ENCODE measurements at regions not wholly inside any gene's neighbourhood (a gene's known extent, or its start where the extent isn't known, plus 50 kb on each side); places are given as distances from the start of the nearest gene placed in this dataset.
"Not testable (repeated sequence)": the region's sequence is repeated elsewhere in the genome, so short reads cannot be mapped to it uniquely, and the experiment has no call there.

DNA sequence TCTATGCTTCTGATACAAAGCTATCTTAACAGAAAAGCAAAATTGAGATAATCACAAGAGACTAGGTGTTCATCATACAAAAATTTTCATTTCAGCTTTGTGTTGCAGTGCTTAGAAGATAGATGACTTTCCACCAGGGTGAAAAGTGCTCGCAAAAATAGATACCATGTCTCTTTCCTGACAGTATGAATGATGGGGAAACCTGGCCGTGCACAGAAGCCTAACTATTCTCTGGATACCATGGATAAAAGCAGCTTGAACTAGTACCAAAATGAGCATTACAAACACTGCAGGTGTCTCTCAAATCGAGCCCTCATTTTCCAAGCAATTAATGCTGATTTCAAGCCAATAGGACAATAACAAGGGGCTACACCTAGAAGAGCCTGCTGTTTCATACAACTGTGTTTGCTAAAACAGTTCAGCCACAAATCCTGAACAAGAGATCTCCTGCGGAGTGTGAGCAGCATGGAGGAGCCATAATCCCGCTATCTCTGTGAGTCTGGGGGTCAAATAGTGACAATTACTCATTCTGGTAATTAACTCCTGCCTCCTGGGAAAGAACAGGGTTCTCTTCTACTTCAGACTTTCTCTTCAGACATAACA is 507.6 kb downstream of the PID1 start:
- Histone ChIP-seq H4K91ac (ENCODE audit: low read depth, low read length) (no peak overlapping the region), H3K18ac (ENCODE audit: low read length) (no peak overlapping the region), H2BK5ac (ENCODE audit: low read depth, low read length, poor library complexity) (no peak overlapping the region), H3K4me1 (ENCODE audit: control insufficient read depth in 1 of 2, insufficient read depth in 2 of 2, low read length in 2 of 2) (peaks cover 3 to 4% of the 10 kb centered on the region in 2 experiments), H2AK5ac (ENCODE audit: low read length) (no peak overlapping the region), H3K9me3 (ENCODE audit: insufficient read depth, low read depth, low read length) (no peaks in the 10 kb centered on the region), H3K36me3 (ENCODE audit: control insufficient read depth in 1 of 2, insufficient read depth in 2 of 2, low read length in 2 of 2) (no peaks in the 10 kb centered on the region), H3K9ac (ENCODE audit: low read length) (no peak overlapping the region), H3K4me3 (ENCODE audit: low read depth, low read length) (no peak overlapping the region), H2AFZ (ENCODE audit: insufficient read depth, low read length, poor library complexity) (no peak overlapping the region), H2BK120ac (ENCODE audit: insufficient read depth, low read length, poor library complexity) (no peak overlapping the region), H4K8ac (ENCODE audit: low read depth, low read length) (no peak overlapping the region), H3K4ac (ENCODE audit: low read depth, low read length) (no peak overlapping the region), H3K79me2 (ENCODE audit: control insufficient read depth, insufficient read depth, low read length, poor library complexity) (no peaks in the 10 kb centered on the region), H4K12ac (ENCODE audit: low read depth, low read length) (no peak overlapping the region), H3K14ac (ENCODE audit: low read length) (no peak overlapping the region), H3K4me2 (ENCODE audit: low read length) (no peak overlapping the region), H3K27ac (ENCODE audit: low read depth, low read length) (no peak overlapping the region), H3K79me1 (ENCODE audit: low read length) (no peaks in the 10 kb centered on the region), H3K27me3 (ENCODE audit: insufficient read depth, low read length) (no peaks in the 10 kb centered on the region), H2BK12ac (ENCODE audit: low read length) (no peak overlapping the region), H3K23ac (ENCODE audit: low read length) (no peak overlapping the region)
- no CpG with 5 or more reads among the region's 5 CpGs for WGBS (ENCODE audit: extremely low coverage, insufficient coverage, insufficient read length)
- no peak for DNase-seq

DNA sequence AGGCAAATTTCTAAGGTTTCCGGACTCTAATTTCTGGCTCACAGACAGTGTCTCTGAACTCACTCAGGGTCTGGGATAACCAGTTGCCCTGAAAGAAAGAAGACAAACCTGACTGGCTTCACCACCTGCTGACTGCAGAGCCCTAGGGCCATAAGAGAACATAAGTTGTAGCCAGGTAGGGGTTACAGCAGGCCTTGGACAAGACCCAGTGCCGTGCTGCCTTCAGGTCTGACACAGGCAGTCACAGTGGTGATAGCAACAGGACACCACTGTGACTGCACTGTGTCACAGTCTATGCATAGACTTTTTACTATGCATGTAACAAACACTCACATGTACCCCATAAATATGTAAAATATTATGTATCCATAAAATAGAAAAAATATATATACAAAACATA is 508.5 kb downstream of the PID1 start:
- Histone ChIP-seq H2BK120ac (ENCODE audit: insufficient read depth, low read length, poor library complexity) (no peak overlapping the region), H3K4ac (ENCODE audit: low read depth, low read length) (no peak overlapping the region), H4K8ac (ENCODE audit: low read depth, low read length) (no peak overlapping the region), H3K4me2 (ENCODE audit: low read length) (no peak overlapping the region), H3K18ac (ENCODE audit: low read length) (no peak overlapping the region), H3K36me3 (ENCODE audit: control insufficient read depth in 1 of 2, insufficient read depth in 2 of 2, low read length in 2 of 2) (no peaks in the 10 kb centered on the region), H3K4me1 (ENCODE audit: control insufficient read depth in 1 of 2, insufficient read depth in 2 of 2, low read length in 2 of 2) (peaks cover 3 to 4% of the 10 kb centered on the region in 2 experiments), H3K23ac (ENCODE audit: low read length) (no peak overlapping the region), H3K27me3 (ENCODE audit: insufficient read depth, low read length) (no peaks in the 10 kb centered on the region), H3K14ac (ENCODE audit: low read length) (no peak overlapping the region), H3K27ac (ENCODE audit: low read depth, low read length) (peak overlapping the region; percentile 66), H4K91ac (ENCODE audit: low read depth, low read length) (no peak overlapping the region), H2AFZ (ENCODE audit: insufficient read depth, low read length, poor library complexity) (no peak overlapping the region), H4K12ac (ENCODE audit: low read depth, low read length) (no peak overlapping the region), H3K9ac (ENCODE audit: low read length) (no peak overlapping the region), H3K4me3 (ENCODE audit: low read depth, low read length) (no peak overlapping the region), H2AK5ac (ENCODE audit: low read length) (no peak overlapping the region), H2BK12ac (ENCODE audit: low read length) (no peak overlapping the region), H2BK5ac (ENCODE audit: low read depth, low read length, poor library complexity) (no peak overlapping the region), H3K79me2 (ENCODE audit: control insufficient read depth, insufficient read depth, low read length, poor library complexity) (no peaks in the 10 kb centered on the region), H3K79me1 (ENCODE audit: low read length) (no peaks in the 10 kb centered on the region), H3K9me3 (ENCODE audit: insufficient read depth, low read depth, low read length) (no peaks in the 10 kb centered on the region)
- no peak for DNase-seq
- WGBS (ENCODE audit: extremely low coverage, insufficient coverage, insufficient read length) = no CpG with 5 or more reads among the region's 2 CpGs

DNA sequence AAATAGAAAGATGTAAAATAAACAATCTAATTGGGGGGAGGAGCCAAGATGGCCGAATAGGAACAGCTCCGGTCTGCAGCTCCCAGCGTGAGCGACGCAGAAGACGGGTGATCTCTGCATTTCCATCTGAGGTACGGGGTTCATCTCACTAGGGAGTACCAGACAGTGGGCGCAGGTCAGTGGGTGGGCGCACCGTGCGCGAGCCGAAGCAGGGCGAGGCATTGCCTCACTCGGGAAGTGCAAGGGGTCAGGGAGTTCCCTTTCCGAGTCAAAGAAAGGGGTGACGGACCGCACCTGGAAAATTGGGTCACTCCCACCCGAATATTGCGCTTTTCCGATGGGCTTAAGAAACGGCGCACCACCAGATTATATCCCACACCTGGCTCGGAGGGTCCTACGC is 515.4 kb downstream of the PID1 start:
- not testable (repeated sequence) for H3K18ac ChIP-seq (ENCODE audit: low read length); H3K4ac ChIP-seq (ENCODE audit: low read depth, low read length)
- no CpG with 5 or more reads among the region's 25 CpGs for WGBS (ENCODE audit: extremely low coverage, insufficient coverage, insufficient read length)

DNA sequence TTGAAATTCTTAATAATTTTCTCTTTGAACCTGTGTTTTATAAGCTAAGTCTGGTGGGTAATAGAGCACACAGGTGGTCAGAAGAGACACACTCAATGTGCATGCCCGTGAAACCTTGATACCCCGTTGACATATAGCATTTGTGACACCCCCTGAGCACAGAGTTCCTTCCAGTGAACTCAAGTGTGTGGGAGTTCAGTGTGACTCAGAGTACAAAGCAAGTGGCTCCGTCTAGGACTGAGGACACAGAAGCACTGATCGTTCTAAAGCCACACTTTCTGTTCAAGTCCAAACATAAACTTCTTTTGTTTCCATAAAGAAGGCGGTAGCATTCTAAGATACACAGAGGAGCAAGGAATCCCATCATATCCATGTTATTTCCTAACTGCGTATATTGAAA is 523.6 kb downstream of the PID1 start:
- no peaks in the 10 kb centered on the region for H3K79me2 ChIP-seq (ENCODE audit: control insufficient read depth, insufficient read depth, low read length, poor library complexity)
- no peak overlapping the region for H4K91ac ChIP-seq (ENCODE audit: low read depth, low read length)
- H3K79me1 ChIP-seq (ENCODE audit: low read length) = no peaks in the 10 kb centered on the region
- H3K18ac ChIP-seq (ENCODE audit: low read length) = no peak overlapping the region
- H3K23ac ChIP-seq (ENCODE audit: low read length) = no peak overlapping the region
- no peak overlapping the region for H2AFZ ChIP-seq (ENCODE audit: insufficient read depth, low read length, poor library complexity)
- H2BK12ac ChIP-seq (ENCODE audit: low read length) = no peak overlapping the region
- H3K4me3 ChIP-seq (ENCODE audit: low read depth, low read length) = no peak overlapping the region
- no peak overlapping the region for H3K27ac ChIP-seq (ENCODE audit: low read depth, low read length)
- no peak overlapping the region for H3K9ac ChIP-seq (ENCODE audit: low read length)
- H3K36me3 ChIP-seq (ENCODE audit: control insufficient read depth in 1 of 2, insufficient read depth in 2 of 2, low read length in 2 of 2) = no peaks in the 10 kb centered on the region
- peaks cover 1% of the 10 kb centered on the region for H3K9me3 ChIP-seq (ENCODE audit: insufficient read depth, low read depth, low read length)
- H3K27me3 ChIP-seq (ENCODE audit: insufficient read depth, low read length) = no peaks in the 10 kb centered on the region
- no peak overlapping the region for H3K4ac ChIP-seq (ENCODE audit: low read depth, low read length)
- no peak overlapping the region for H3K14ac ChIP-seq (ENCODE audit: low read length)
- no peak overlapping the region for H4K8ac ChIP-seq (ENCODE audit: low read depth, low read length)
- no CpG with 5 or more reads among the region's 6 CpGs for WGBS (ENCODE audit: extremely low coverage, insufficient coverage, insufficient read length)
- no peaks in the 10 kb centered on the region for H3K4me1 ChIP-seq (ENCODE audit: control insufficient read depth in 1 of 2, insufficient read depth in 2 of 2, low read length in 2 of 2)
- no peak overlapping the region for H2BK5ac ChIP-seq (ENCODE audit: low read depth, low read length, poor library complexity)
- no peak for DNase-seq
- no peak overlapping the region for H4K12ac ChIP-seq (ENCODE audit: low read depth, low read length)
- H2AK5ac ChIP-seq (ENCODE audit: low read length) = no peak overlapping the region
- H2BK120ac ChIP-seq (ENCODE audit: insufficient read depth, low read length, poor library complexity) = no peak overlapping the region
- no peak overlapping the region for H3K4me2 ChIP-seq (ENCODE audit: low read length)

More for the DNA sequence above, 515.4 kb downstream of the PID1 start:
- not testable (repeated sequence) for H3K4me1 ChIP-seq (ENCODE audit: control insufficient read depth in 1 of 2, insufficient read depth in 2 of 2, low read length in 2 of 2); H3K14ac ChIP-seq (ENCODE audit: low read length); H3K9ac ChIP-seq (ENCODE audit: low read length); H2BK5ac ChIP-seq (ENCODE audit: low read depth, low read length, poor library complexity); H2AFZ ChIP-seq (ENCODE audit: insufficient read depth, low read length, poor library complexity); H3K4me2 ChIP-seq (ENCODE audit: low read length); H3K79me2 ChIP-seq (ENCODE audit: control insufficient read depth, insufficient read depth, low read length, poor library complexity); H4K8ac ChIP-seq (ENCODE audit: low read depth, low read length); H3K27ac ChIP-seq (ENCODE audit: low read depth, low read length); H3K27me3 ChIP-seq (ENCODE audit: insufficient read depth, low read length); H4K91ac ChIP-seq (ENCODE audit: low read depth, low read length); H3K23ac ChIP-seq (ENCODE audit: low read length); DNase-seq; H4K12ac ChIP-seq (ENCODE audit: low read depth, low read length); H2BK120ac ChIP-seq (ENCODE audit: insufficient read depth, low read length, poor library complexity); H2BK12ac ChIP-seq (ENCODE audit: low read length); H3K9me3 ChIP-seq (ENCODE audit: insufficient read depth, low read depth, low read length); H3K4me3 ChIP-seq (ENCODE audit: low read depth, low read length); H2AK5ac ChIP-seq (ENCODE audit: low read length); H3K79me1 ChIP-seq (ENCODE audit: low read length); H3K36me3 ChIP-seq (ENCODE audit: control insufficient read depth in 1 of 2, insufficient read depth in 2 of 2, low read length in 2 of 2)

Data from trophoblast cell (in vitro differentiated cells and primary cell).